Sigmoid colon (tissue), 6 donors: ENCODE measurements at regions not wholly inside any gene's neighbourhood (a gene's known extent, or its start where the extent isn't known, plus 50 kb on each side); places are given as distances from the start of the nearest gene placed in this dataset.

Experiments used
- DNase-seq: peaks from one replicate; pipeline ENCODE4 v3.0.0-alpha.2; 2019
- H3K27ac ChIP-seq, 4 donors: fragments of 200-600 bp; sonication (generic); one replicate each; pipeline ENCODE4 v1.5.1; 2016 to 2019; ENCODE audit warnings: mild to moderate bottlenecking in 1 of 4
- H3K27me3 ChIP-seq, 3 donors: fragments of 200-600 bp; sonication (generic); one replicate each; pipeline ENCODE4 v1.5.1; 2019; ENCODE audit warnings: mild to moderate bottlenecking in 1 of 3
- H3K36me3 ChIP-seq, 4 donors: fragments of 200-600 bp; sonication (generic); one replicate each; pipeline ENCODE4 v1.5.1; 2016 to 2019
- H3K4me1 ChIP-seq, 4 donors: fragments of 200-600 bp; sonication (generic); one replicate each; pipeline ENCODE4 v1.5.1; 2017 to 2019
- H3K4me3 ChIP-seq, 4 donors: fragments of 200-600 bp; sonication (generic); one replicate each; pipeline ENCODE4 v1.5.1; 2017 to 2019; ENCODE audit warnings: mild to moderate bottlenecking in 2 of 4, moderate library complexity in 1 of 4
- H3K9me3 ChIP-seq, 4 donors: fragments of 200-600 bp in 3 of 4; sonication (generic) in 3 of 4; one replicate each; pipeline versions ENCODE4 v1.5.1 to v1.6.1; 2013 to 2019
- CTCF ChIP-seq, 4 experiments: fragments of 450-650 bp in 3 of 4; fragments of 200-600 bp in 1 of 4; IDR thresholded peaks; one replicate each; pipeline ENCODE4 v1.5.1; 2016 to 2019; ENCODE audit warnings: antibody characterized with exemption in 4 of 4, mild to moderate bottlenecking in 3 of 4, moderate library complexity in 2 of 4
- EP300 ChIP-seq, 4 donors: sonication (generic); formaldehyde crosslinking; IDR thresholded peaks; one replicate each; pipeline ENCODE4 v1.6.1; 2017; ENCODE audit warnings: antibody characterized with exemption in 4 of 4
- POLR2A ChIP-seq, 2 donors: fragments of 450-650 bp; IDR thresholded peaks; one replicate each; pipeline ENCODE4 v1.6.1; 2016; ENCODE audit warnings: antibody characterized with exemption in 2 of 2, mild to moderate bottlenecking in 2 of 2, moderate library complexity in 2 of 2
- POLR2AphosphoS5 ChIP-seq, 4 donors: sonication (generic); formaldehyde crosslinking; IDR thresholded peaks; one replicate each; pipeline ENCODE4 v1.6.1; 2017; ENCODE audit warnings: antibody characterized with exemption in 4 of 4
- WGBS, 2 donors: extraction: QIAGEN DNeasy Blood & Tissue Kit; methylation state at CpG; one replicate each; pipeline ENCODE4 v1.1.7; 2013; 5-methylcytosine and 5-hydroxymethylcytosine counted together
- intact Hi-C: fragments of 100-400 bp; cut with DNase I; formaldehyde crosslinking; loops from one replicate; pipeline ENCODE4 v1.15.1; 2023
- donor health status: healthy with polysubstance abuse.
- donor health status: healthy.

- H3K27ac ChIP-seq = no peak overlapping the region
- DNase-seq = no peak
- no peak overlapping the region for H3K4me3 ChIP-seq
- no peaks in the 10 kb centered on the region for H3K4me1 ChIP-seq
- intact Hi-C loops = no loop called here
- TF ChIP-seq POLR2A (IDR thresholded peaks at IDR 0.05) (no peak), EP300 (IDR thresholded peaks at IDR 0.05) (no peak), CTCF (IDR thresholded peaks at IDR 0.05) (no peak), POLR2AphosphoS5 (IDR thresholded peaks at IDR 0.05) (no peak)
- WGBS, 2 donors = 25 to 51% methylated on average over 2 of the region's 2 CpGs
- no peaks in the 10 kb centered on the region for H3K9me3 ChIP-seq
- no peaks in the 10 kb centered on the region for H3K36me3 ChIP-seq
- H3K27me3 ChIP-seq = no peaks in the 10 kb centered on the region
These were observed 110.5 kb downstream of the KDR start for GRCh38 chr4:55014876-55015275.

GRCh38 chr4:55013431-55013955 is 111.9 kb downstream of the KDR start:
- H3K27me3 ChIP-seq = no peaks in the 10 kb centered on the region
- no peaks in the 10 kb centered on the region for H3K9me3 ChIP-seq
- WGBS, 2 donors = 77 to 85% methylated on average over 6 of the region's 6 CpGs
- no peaks in the 10 kb centered on the region for H3K36me3 ChIP-seq
- H3K4me3 ChIP-seq = no peak overlapping the region
- no peaks in the 10 kb centered on the region for H3K4me1 ChIP-seq
- intact Hi-C loops = no loop called here
- no peak for DNase-seq
- H3K27ac ChIP-seq = no peak overlapping the region
- no peak for TF ChIP-seq POLR2A (IDR thresholded peaks at IDR 0.05)
- no peak for TF ChIP-seq CTCF (IDR thresholded peaks at IDR 0.05)
- no peak for TF ChIP-seq EP300 (IDR thresholded peaks at IDR 0.05)
- no peak for TF ChIP-seq POLR2AphosphoS5 (IDR thresholded peaks at IDR 0.05)

DNA sequence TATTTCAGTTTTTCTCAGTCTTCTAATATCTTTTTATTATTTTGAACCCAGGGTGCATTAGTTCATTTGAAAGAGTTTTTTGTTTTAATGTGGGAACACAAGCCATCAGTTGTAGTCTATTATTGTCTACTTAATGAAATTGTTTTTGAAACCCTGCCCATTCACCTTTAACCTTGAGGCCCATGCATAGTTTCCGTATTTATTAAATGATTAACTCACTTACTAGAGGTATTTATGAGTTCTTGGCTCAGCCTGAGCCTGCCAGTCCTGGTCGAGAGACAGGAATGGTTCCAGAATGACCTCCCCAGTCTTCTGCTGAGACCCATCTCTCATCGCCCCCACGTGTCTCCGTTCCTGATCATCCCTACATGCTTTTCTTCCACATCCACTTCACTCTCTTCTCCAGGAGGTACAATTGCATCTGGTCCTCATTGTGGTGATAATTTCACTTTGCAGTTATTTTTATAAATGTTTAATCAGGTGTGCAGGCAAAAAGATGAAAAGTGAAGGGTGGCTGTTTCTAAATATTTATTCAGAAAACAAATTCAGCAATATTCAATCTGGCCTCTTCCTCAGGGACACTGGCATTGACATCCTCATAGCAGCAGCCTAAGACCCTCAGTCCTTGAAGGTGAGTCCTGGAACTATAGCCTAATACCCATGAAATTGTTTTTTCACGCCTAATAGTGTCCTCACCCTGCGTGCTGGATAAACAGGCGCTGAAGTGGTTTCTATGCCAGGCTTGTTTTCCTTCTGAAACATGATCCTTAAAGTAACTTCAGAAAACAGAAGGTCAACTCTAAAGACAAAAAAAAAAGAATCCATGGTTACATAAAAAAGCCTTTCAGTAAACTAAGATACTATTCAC is 112.8 kb downstream of the KDR start:
- Histone ChIP-seq H3K36me3 (no peaks in the 10 kb centered on the region), H3K4me3 (no peak overlapping the region), H3K27ac (no peak overlapping the region), H3K27me3 (no peaks in the 10 kb centered on the region), H3K9me3 (no peaks in the 10 kb centered on the region), H3K4me1 (no peaks in the 10 kb centered on the region)
- no peak for DNase-seq
- TF ChIP-seq POLR2A (IDR thresholded peaks at IDR 0.05) = no peak
- no peak for TF ChIP-seq EP300 (IDR thresholded peaks at IDR 0.05)
- no peak for TF ChIP-seq CTCF (IDR thresholded peaks at IDR 0.05)
- TF ChIP-seq POLR2AphosphoS5 (IDR thresholded peaks at IDR 0.05) = no peak
- intact Hi-C loops = no loop called here
- WGBS, 2 donors = 60 to 76% methylated on average over 8 of the region's 8 CpGs

DNA sequence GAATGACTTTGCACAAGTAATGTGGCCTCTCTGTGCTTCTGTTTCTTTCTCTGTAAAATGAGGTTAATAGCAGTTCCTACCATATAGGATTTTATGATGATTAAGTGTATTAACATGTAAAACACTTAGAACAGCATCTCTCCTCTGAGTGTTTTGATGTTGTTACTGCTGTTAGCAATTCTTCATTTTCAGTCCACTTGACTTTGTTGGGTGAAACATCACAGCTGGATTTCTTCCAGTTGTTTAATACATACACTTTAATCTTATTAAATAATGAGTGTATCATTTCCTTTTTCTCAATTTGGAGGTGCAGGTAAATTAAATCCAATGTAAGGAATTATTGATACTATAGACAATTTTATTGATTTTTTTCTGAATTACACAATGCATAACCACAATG is 113.6 kb downstream of the KDR start:
- Histone ChIP-seq H3K36me3 (no peaks in the 10 kb centered on the region), H3K27ac (no peak overlapping the region), H3K4me3 (no peak overlapping the region), H3K4me1 (no peaks in the 10 kb centered on the region), H3K27me3 (no peaks in the 10 kb centered on the region), H3K9me3 (no peaks in the 10 kb centered on the region)
- TF ChIP-seq POLR2AphosphoS5 (IDR thresholded peaks at IDR 0.05) = no peak
- TF ChIP-seq CTCF (IDR thresholded peaks at IDR 0.05) = no peak
- no peak for TF ChIP-seq EP300 (IDR thresholded peaks at IDR 0.05)
- TF ChIP-seq POLR2A (IDR thresholded peaks at IDR 0.05) = no peak
- intact Hi-C loops = no loop called here
- no peak for DNase-seq
